NB4 (cell line): ENCODE measurements at regions not wholly inside any gene's neighbourhood (a gene's known extent, or its start where the extent isn't known, plus 50 kb on each side); places are given as distances from the start of the nearest gene placed in this dataset.

ENCODE experiments used
- CTCF ChIP-seq: IDR thresholded peaks from one replicate; pipeline ENCODE4 v1.5.1; 2012; ENCODE audit warnings: low read depth, low read length
- MYC ChIP-seq: IDR thresholded peaks from 2 replicates; pipeline ENCODE4 v1.6.1; 2011; ENCODE audit warnings: low read depth, low read length

GRCh38 chr2:129504646-129505045, 474.8 kb upstream of the RAB6C start:
- TF ChIP-seq CTCF (no peak), MYC (no peak)
